Kidney epithelial cell (primary cell): ENCODE measurements at regions not wholly inside any gene's neighbourhood (a gene's known extent, or its start where the extent isn't known, plus 50 kb on each side); places are given as distances from the start of the nearest gene placed in this dataset.

ENCODE experiments used
- DNase-seq: peaks from one replicate; pipeline ENCODE4 v3.0.0-alpha.2; 2010; ENCODE audit warnings: low read depth
- H3K27me3 ChIP-seq: 2 replicates; pipeline ENCODE4 v1.6.0; 2011; ENCODE audit warnings: low read length; ENCODE audit not compliant: control insufficient read depth, insufficient read depth
- H3K36me3 ChIP-seq: 2 replicates; pipeline ENCODE4 v1.5.1; 2011; ENCODE audit warnings: low read length; ENCODE audit not compliant: control insufficient read depth, insufficient read depth
- H3K4me3 ChIP-seq: 2 replicates; pipeline ENCODE4 v1.5.1; 2011; ENCODE audit warnings: low read depth, mild to moderate bottlenecking, control low read depth, low read length
- CTCF ChIP-seq: IDR thresholded peaks from 2 replicates; pipeline ENCODE4 v1.5.1; 2011; ENCODE audit warnings: mild to moderate bottlenecking, moderate library complexity, low read length, control low read depth, inconsistent platforms; ENCODE audit not compliant: insufficient read depth, poor library complexity, severe bottlenecking

GRCh38 chr4:163582703-163583102, 88.2 kb downstream of the TMA16 start:
- no peak for TF ChIP-seq CTCF
- no peak for DNase-seq
- H3K4me3 ChIP-seq = no peak overlapping the region
- H3K27me3 ChIP-seq = no peaks in the 10 kb centered on the region
- H3K36me3 ChIP-seq = no peaks in the 10 kb centered on the region

GRCh38 chr4:163587867-163588266, 93.4 kb downstream of the TMA16 start:
- peak; percentile 29 for TF ChIP-seq CTCF
- no peaks in the 10 kb centered on the region for H3K27me3 ChIP-seq
- no peak for DNase-seq
- no peak overlapping the region for H3K4me3 ChIP-seq
- no peaks in the 10 kb centered on the region for H3K36me3 ChIP-seq

- Histone ChIP-seq H3K36me3 (no peaks in the 10 kb centered on the region), H3K27me3 (no peaks in the 10 kb centered on the region), H3K4me3 (no peak overlapping the region)
- no peak for DNase-seq
- no peak for TF ChIP-seq CTCF
Observed at GRCh38 chr4:163588532-163588931, 94.0 kb downstream of the TMA16 start.

- TF ChIP-seq CTCF = no peak
- no peak for DNase-seq
- H3K36me3 ChIP-seq = no peaks in the 10 kb centered on the region
Observed at GRCh38 chr4:163590103-163590502, 95.6 kb downstream of the TMA16 start.

GRCh38 chr4:163590619-163591264, 96.3 kb downstream of the TMA16 start:
- DNase-seq = no peak
- no peak overlapping the region for H3K4me3 ChIP-seq
- no peak for TF ChIP-seq CTCF
- no peaks in the 10 kb centered on the region for H3K27me3 ChIP-seq
- H3K36me3 ChIP-seq = no peaks in the 10 kb centered on the region

More at GRCh38 chr4:163590103-163590502, 95.6 kb downstream of the TMA16 start:
- no peaks in the 10 kb centered on the region for H3K27me3 ChIP-seq
- H3K4me3 ChIP-seq = no peak overlapping the region

GRCh38 chr4:163591614-163592020, 97.1 kb downstream of the TMA16 start:
- no peak overlapping the region for H3K4me3 ChIP-seq
- no peaks in the 10 kb centered on the region for H3K36me3 ChIP-seq
- no peak for TF ChIP-seq CTCF
- H3K27me3 ChIP-seq = no peaks in the 10 kb centered on the region
- DNase-seq = no peak
